GM12865 (cell line): ENCODE measurements at regions not wholly inside any gene's neighbourhood (a gene's known extent, or its start where the extent isn't known, plus 50 kb on each side); places are given as distances from the start of the nearest gene placed in this dataset.

Source experiments
- DNase-seq: peaks from one replicate; pipeline ENCODE4 v3.0.0; 2010; ENCODE audit warnings: low read depth
- H3K4me3 ChIP-seq: 2 replicates; pipeline ENCODE4 v1.5.1; 2011; ENCODE audit warnings: mild to moderate bottlenecking, low read depth, low read length, control low read depth
- CTCF ChIP-seq: IDR thresholded peaks from 2 replicates; pipeline ENCODE4 v1.5.1; 2011; ENCODE audit warnings: low read length, control low read depth, low read depth, inconsistent platforms; ENCODE audit not compliant: insufficient read depth; ENCODE audit errors: missing control alignments

DNA sequence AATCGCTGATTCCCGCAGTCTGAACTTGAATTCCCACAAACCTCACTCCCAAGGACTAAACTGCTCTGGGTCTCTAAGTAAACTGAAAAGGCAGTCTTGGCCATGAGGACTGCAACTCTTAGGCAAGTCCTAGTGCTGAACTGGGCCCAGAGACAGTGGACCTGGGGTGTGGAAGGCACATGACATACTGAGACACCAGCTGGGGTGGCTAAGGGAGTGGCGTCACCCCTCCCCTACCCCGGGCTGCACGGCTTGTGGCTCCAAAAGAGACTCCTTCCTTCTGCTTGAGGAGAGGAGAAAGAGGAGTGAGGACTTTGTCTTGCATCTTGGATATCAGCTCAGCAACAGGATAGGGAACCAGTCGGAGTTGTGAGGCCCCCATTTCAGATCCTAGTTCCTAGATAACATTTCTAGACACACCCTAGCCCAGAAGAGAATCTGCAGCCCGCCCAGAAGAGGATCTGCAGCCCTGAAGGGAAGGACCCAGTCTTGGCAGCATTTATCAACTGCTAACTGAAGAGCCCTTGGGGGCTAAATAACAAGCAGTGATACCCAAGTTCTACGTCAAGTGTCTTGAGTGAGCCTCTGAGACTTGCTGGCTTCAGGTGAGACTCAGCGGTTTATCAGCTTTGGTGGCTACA lies 110.7 kb upstream of the C3orf80 start:
- no peak for TF ChIP-seq CTCF
- H3K4me3 ChIP-seq, result no peak overlapping the region
- DNase-seq, result no peak

GRCh38 chr3:160115387-160115786 lies 109.8 kb upstream of the C3orf80 start:
- DNase-seq, result no peak
- H3K4me3 ChIP-seq, result no peak overlapping the region
- no peak for TF ChIP-seq CTCF

GRCh38 chr3:160124224-160124623 lies 101.0 kb upstream of the C3orf80 start:
- no peak overlapping the region for H3K4me3 ChIP-seq
- DNase-seq, result no peak
- TF ChIP-seq CTCF, result no peak

DNA sequence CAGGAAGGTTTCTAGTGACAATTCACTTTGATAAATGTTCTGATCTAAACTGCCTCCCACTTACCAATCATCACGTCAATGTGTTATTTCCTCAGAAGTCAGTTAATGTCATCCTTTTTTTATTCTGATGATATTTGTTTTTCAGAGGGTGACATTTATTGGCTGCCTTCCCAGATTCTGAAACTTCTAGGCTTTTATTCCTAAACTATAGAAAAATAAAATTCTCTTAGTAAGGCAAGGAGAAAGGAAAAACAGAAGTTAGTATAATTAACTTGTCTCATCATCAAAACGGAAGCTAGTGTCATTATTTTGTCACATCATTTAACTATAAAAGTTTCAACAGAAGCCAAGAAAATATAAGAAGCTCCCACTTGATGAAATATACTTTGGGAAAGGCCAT lies 100.0 kb upstream of the C3orf80 start:
- DNase-seq, result no peak

GRCh38 chr3:160126051-160126450 lies 99.2 kb upstream of the C3orf80 start:
- DNase-seq, result no peak
- H3K4me3 ChIP-seq, result no peak overlapping the region
- no peak for TF ChIP-seq CTCF

More for the DNA sequence above, 100.0 kb upstream of the C3orf80 start:
- no peak overlapping the region for H3K4me3 ChIP-seq
- no peak for TF ChIP-seq CTCF

DNA sequence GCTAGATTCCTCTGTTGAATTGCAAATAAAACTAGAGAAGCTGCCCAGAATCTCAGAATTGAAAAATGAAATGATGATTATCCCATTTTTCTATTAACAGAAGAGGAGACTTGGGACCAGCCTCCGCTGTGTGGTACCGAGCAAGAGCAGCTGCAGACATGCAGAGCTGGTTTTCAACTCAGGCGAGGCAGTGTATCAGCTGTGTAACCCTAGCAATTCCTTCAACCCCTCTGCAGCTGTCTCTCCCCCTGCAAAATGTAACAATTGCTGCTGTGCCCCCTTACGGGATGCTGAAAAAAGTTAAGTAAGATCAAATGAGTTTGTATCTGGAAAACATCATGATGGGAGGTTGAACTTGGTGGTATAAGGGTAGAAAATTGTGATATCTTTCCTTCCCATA lies 98.5 kb upstream of the C3orf80 start:
- no peak overlapping the region for H3K4me3 ChIP-seq
- no peak for DNase-seq
- no peak for TF ChIP-seq CTCF

GRCh38 chr3:160127308-160127707 lies 97.9 kb upstream of the C3orf80 start:
- DNase-seq, result peak; percentile 71

More at GRCh38 chr3:160127308-160127707, 97.9 kb upstream of the C3orf80 start:
- TF ChIP-seq CTCF, result no peak
- no peak overlapping the region for H3K4me3 ChIP-seq
